HG03095 (cell line): ENCODE measurements at regions not wholly inside any gene's neighbourhood (a gene's known extent, or its start where the extent isn't known, plus 50 kb on each side); places are given as distances from the start of the nearest gene placed in this dataset.

Source experiments
- ATAC-seq: cut with Tn5 transposase; IDR thresholded peaks from one replicate; pipeline ENCODE4 v1.9.1; 2021; ENCODE audit warnings: moderate library complexity; ENCODE audit not compliant: unreplicated experiment

GRCh38 chr1:200319148-200319547 is 90.7 kb downstream of the ZNF281 start:
- ATAC-seq: no peak

GRCh38 chr1:200317236-200317635 is 92.6 kb downstream of the ZNF281 start:
- no peak for ATAC-seq

GRCh38 chr1:200316148-200316803 is 93.6 kb downstream of the ZNF281 start:
- ATAC-seq: no peak

GRCh38 chr1:200314085-200314750 is 95.6 kb downstream of the ZNF281 start:
- no peak for ATAC-seq

GRCh38 chr1:200311256-200311655 is 98.6 kb downstream of the ZNF281 start:
- ATAC-seq: no peak

GRCh38 chr1:200310824-200311223 is 99.0 kb downstream of the ZNF281 start:
- ATAC-seq: no peak

GRCh38 chr1:200307755-200308066 is 102.1 kb downstream of the ZNF281 start:
- no peak for ATAC-seq

GRCh38 chr1:200306944-200307754 is 102.7 kb downstream of the ZNF281 start:
- ATAC-seq: no peak

GRCh38 chr1:200305806-200306205 is 104.0 kb downstream of the ZNF281 start:
- no peak for ATAC-seq

- no peak for ATAC-seq
Measured at GRCh38 chr1:200304171-200304570, 105.7 kb downstream of the ZNF281 start.

GRCh38 chr1:200302921-200303290 is 106.9 kb downstream of the ZNF281 start:
- peak; percentile 8 for ATAC-seq

- ATAC-seq: peak; percentile 60
Measured at GRCh38 chr1:200302192-200302920, 107.5 kb downstream of the ZNF281 start.

GRCh38 chr1:200301152-200301551 is 108.7 kb downstream of the ZNF281 start:
- ATAC-seq: no peak

GRCh38 chr1:200299571-200299970 is 110.3 kb downstream of the ZNF281 start:
- no peak for ATAC-seq

- ATAC-seq: no peak
Measured at GRCh38 chr1:200298242-200298641, 111.6 kb downstream of the ZNF281 start.

- no peak for ATAC-seq
Measured at GRCh38 chr1:200296091-200296661, 113.7 kb downstream of the ZNF281 start.

GRCh38 chr1:200294241-200294640 is 115.6 kb downstream of the ZNF281 start:
- ATAC-seq: no peak

- ATAC-seq: no peak
Measured at GRCh38 chr1:200292699-200293098, 117.1 kb downstream of the ZNF281 start.

- ATAC-seq: no peak
Measured at GRCh38 chr1:200291106-200291505, 118.7 kb downstream of the ZNF281 start.

- no peak for ATAC-seq
Measured at GRCh38 chr1:200290010-200290685, 119.7 kb downstream of the ZNF281 start.

GRCh38 chr1:200288226-200288625 is 121.6 kb downstream of the ZNF281 start:
- ATAC-seq: no peak
